HEK293 (cell line): ENCODE measurements at regions not wholly inside any gene's neighbourhood (a gene's known extent, or its start where the extent isn't known, plus 50 kb on each side); places are given as distances from the start of the nearest gene placed in this dataset.

Experiments used
- EGR2 ChIP-seq: fragments of 450-650 bp; formaldehyde crosslinking; IDR thresholded peaks from 2 replicates; pipeline ENCODE4 v1.5.1; 2016; ENCODE audit warnings: low read depth, missing biosample characterization, missing genetic modification characterization
- GLIS1 ChIP-seq: fragments of 450-650 bp; formaldehyde crosslinking; IDR thresholded peaks from 2 replicates; pipeline ENCODE4 v1.5.1; 2016; ENCODE audit warnings: missing biosample characterization, missing genetic modification characterization
- SP2 ChIP-seq: fragments of 450-650 bp; formaldehyde crosslinking; IDR thresholded peaks from 2 replicates; pipeline ENCODE4 v1.5.1; 2016; ENCODE audit warnings: missing biosample characterization, missing genetic modification characterization
- ZFP41 ChIP-seq: fragments of 450-650 bp; formaldehyde crosslinking; IDR thresholded peaks from 2 replicates; pipeline ENCODE4 v1.5.1; 2016; ENCODE audit warnings: missing biosample characterization, missing genetic modification characterization, borderline replicate concordance
- ZNF121 ChIP-seq: fragments of 450-650 bp; formaldehyde crosslinking; IDR thresholded peaks from 2 replicates; pipeline ENCODE4 v1.5.1; 2016; ENCODE audit warnings: missing biosample characterization, missing genetic modification characterization
- ZNF169 ChIP-seq: fragments of 450-650 bp; formaldehyde crosslinking; IDR thresholded peaks from 2 replicates; pipeline ENCODE4 v1.5.1; 2016; ENCODE audit warnings: missing biosample characterization, missing genetic modification characterization
- ZNF23 ChIP-seq: fragments of 450-650 bp; formaldehyde crosslinking; IDR thresholded peaks from 2 replicates; pipeline ENCODE4 v1.5.1; 2016; ENCODE audit warnings: missing biosample characterization, missing genetic modification characterization, borderline replicate concordance
- TF ChIP-seq, protein P1 (sequence below): fragments of 450-650 bp; formaldehyde crosslinking; IDR thresholded peaks from 2 replicates; pipeline ENCODE4 v1.5.1; 2016; ENCODE audit warnings: missing biosample characterization, missing genetic modification characterization, low read depth
- TF ChIP-seq, protein P2 (sequence below): IDR thresholded peaks from 2 replicates; pipeline ENCODE4 v1.6.1; 2011; ENCODE audit warnings: mild to moderate bottlenecking, low read depth, low read length, borderline replicate concordance
- TF ChIP-seq, protein P3 (sequence below): fragments of 450-650 bp; formaldehyde crosslinking; IDR thresholded peaks from 2 replicates; pipeline ENCODE4 v1.5.1; 2016; ENCODE audit warnings: missing biosample characterization, missing genetic modification characterization
- TF ChIP-seq, protein P4 (sequence below): fragments of 450-650 bp; formaldehyde crosslinking; conservative IDR thresholded peaks from 2 replicates; pipeline ENCODE4 v1.5.1; 2016; ENCODE audit warnings: low read depth, missing biosample characterization, missing genetic modification characterization
- TF ChIP-seq, protein P5 (sequence below): fragments of 450-650 bp; formaldehyde crosslinking; IDR thresholded peaks from 2 replicates; pipeline ENCODE4 v1.5.1; 2016; ENCODE audit warnings: missing biosample characterization, missing genetic modification characterization
- TF ChIP-seq, protein P6 (sequence below): fragments of 450-650 bp; formaldehyde crosslinking; IDR thresholded peaks from 2 replicates; pipeline ENCODE4 v1.5.1; 2017; ENCODE audit warnings: missing biosample characterization, mild to moderate bottlenecking, missing genetic modification characterization, moderate library complexity

DNA sequence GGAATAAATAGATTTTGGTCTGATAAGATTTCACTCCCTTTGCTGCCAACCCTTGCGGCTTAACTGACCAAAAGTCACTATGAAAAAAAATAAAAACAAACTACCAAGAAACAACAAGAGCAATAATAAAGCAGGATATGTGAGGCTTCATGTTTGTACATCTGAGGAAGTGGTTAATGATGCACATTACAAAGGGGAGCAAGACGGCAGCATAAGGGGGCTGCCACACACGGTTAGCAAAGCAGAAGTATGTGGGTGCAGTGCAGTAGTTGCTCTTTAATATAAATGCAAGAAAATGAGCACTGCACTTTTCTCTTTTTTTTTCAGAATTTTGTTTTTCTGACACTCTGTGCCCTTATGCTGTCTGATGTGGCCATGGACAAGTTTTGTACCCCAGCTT, 377.1 kb upstream of the CNTNAP5 start:
- TF ChIP-seq, protein P1, sequence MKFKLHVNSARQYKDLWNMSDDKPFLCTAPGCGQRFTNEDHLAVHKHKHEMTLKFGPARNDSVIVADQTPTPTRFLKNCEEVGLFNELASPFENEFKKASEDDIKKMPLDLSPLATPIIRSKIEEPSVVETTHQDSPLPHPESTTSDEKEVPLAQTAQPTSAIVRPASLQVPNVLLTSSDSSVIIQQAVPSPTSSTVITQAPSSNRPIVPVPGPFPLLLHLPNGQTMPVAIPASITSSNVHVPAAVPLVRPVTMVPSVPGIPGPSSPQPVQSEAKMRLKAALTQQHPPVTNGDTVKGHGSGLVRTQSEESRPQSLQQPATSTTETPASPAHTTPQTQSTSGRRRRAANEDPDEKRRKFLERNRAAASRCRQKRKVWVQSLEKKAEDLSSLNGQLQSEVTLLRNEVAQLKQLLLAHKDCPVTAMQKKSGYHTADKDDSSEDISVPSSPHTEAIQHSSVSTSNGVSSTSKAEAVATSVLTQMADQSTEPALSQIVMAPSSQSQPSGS (tag by site-specific recombination) = no peak
- TF ChIP-seq ZFP41 (tag by site-specific recombination) (no peak), ZNF121 (tag by site-specific recombination) (no peak), GLIS1 (tag by site-specific recombination) (no peak), EGR2 (tag by site-specific recombination) (no peak), ZNF169 (no peak), ZNF23 (tag by site-specific recombination) (no peak), SP2 (tag by site-specific recombination) (no peak)
- TF ChIP-seq, protein P2, sequence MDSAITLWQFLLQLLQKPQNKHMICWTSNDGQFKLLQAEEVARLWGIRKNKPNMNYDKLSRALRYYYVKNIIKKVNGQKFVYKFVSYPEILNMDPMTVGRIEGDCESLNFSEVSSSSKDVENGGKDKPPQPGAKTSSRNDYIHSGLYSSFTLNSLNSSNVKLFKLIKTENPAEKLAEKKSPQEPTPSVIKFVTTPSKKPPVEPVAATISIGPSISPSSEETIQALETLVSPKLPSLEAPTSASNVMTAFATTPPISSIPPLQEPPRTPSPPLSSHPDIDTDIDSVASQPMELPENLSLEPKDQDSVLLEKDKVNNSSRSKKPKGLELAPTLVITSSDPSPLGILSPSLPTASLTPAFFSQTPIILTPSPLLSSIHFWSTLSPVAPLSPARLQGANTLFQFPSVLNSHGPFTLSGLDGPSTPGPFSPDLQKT = no peak
- TF ChIP-seq, protein P3, sequence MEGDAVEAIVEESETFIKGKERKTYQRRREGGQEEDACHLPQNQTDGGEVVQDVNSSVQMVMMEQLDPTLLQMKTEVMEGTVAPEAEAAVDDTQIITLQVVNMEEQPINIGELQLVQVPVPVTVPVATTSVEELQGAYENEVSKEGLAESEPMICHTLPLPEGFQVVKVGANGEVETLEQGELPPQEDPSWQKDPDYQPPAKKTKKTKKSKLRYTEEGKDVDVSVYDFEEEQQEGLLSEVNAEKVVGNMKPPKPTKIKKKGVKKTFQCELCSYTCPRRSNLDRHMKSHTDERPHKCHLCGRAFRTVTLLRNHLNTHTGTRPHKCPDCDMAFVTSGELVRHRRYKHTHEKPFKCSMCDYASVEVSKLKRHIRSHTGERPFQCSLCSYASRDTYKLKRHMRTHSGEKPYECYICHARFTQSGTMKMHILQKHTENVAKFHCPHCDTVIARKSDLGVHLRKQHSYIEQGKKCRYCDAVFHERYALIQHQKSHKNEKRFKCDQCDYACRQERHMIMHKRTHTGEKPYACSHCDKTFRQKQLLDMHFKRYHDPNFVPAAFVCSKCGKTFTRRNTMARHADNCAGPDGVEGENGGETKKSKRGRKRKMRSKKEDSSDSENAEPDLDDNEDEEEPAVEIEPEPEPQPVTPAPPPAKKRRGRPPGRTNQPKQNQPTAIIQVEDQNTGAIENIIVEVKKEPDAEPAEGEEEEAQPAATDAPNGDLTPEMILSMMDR = no peak
- TF ChIP-seq, protein P4, sequence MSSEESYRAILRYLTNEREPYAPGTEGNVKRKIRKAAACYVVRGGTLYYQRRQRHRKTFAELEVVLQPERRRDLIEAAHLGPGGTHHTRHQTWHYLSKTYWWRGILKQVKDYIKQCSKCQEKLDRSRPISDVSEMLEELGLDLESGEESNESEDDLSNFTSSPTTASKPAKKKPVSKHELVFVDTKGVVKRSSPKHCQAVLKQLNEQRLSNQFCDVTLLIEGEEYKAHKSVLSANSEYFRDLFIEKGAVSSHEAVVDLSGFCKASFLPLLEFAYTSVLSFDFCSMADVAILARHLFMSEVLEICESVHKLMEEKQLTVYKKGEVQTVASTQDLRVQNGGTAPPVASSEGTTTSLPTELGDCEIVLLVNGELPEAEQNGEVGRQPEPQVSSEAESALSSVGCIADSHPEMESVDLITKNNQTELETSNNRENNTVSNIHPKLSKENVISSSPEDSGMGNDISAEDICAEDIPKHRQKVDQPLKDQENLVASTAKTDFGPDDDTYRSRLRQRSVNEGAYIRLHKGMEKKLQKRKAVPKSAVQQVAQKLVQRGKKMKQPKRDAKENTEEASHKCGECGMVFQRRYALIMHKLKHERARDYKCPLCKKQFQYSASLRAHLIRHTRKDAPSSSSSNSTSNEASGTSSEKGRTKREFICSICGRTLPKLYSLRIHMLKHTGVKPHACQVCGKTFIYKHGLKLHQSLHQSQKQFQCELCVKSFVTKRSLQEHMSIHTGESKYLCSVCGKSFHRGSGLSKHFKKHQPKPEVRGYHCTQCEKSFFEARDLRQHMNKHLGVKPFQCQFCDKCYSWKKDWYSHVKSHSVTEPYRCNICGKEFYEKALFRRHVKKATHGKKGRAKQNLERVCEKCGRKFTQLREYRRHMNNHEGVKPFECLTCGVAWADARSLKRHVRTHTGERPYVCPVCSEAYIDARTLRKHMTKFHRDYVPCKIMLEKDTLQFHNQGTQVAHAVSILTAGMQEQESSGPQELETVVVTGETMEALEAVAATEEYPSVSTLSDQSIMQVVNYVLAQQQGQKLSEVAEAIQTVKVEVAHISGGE (tag by site-specific recombination) = no peak
- TF ChIP-seq, protein P5, sequence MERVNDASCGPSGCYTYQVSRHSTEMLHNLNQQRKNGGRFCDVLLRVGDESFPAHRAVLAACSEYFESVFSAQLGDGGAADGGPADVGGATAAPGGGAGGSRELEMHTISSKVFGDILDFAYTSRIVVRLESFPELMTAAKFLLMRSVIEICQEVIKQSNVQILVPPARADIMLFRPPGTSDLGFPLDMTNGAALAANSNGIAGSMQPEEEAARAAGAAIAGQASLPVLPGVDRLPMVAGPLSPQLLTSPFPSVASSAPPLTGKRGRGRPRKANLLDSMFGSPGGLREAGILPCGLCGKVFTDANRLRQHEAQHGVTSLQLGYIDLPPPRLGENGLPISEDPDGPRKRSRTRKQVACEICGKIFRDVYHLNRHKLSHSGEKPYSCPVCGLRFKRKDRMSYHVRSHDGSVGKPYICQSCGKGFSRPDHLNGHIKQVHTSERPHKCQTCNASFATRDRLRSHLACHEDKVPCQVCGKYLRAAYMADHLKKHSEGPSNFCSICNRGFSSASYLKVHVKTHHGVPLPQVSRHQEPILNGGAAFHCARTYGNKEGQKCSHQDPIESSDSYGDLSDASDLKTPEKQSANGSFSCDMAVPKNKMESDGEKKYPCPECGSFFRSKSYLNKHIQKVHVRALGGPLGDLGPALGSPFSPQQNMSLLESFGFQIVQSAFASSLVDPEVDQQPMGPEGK (tag by site-specific recombination) = no peak
- TF ChIP-seq, protein P6, sequence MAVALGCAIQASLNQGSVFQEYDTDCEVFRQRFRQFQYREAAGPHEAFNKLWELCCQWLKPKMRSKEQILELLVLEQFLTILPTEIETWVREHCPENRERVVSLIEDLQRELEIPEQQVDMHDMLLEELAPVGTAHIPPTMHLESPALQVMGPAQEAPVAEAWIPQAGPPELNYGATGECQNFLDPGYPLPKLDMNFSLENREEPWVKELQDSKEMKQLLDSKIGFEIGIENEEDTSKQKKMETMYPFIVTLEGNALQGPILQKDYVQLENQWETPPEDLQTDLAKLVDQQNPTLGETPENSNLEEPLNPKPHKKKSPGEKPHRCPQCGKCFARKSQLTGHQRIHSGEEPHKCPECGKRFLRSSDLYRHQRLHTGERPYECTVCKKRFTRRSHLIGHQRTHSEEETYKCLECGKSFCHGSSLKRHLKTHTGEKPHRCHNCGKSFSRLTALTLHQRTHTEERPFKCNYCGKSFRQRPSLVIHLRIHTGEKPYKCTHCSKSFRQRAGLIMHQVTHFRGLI (tag by site-specific recombination) = no peak
